Activated CD8-positive, alpha-beta T cell treated with anti-CD3 and anti-CD28 coated beads for 36 hours (primary cell): ENCODE measurements at regions not wholly inside any gene's neighbourhood (a gene's known extent, or its start where the extent isn't known, plus 50 kb on each side); places are given as distances from the start of the nearest gene placed in this dataset.
"Not testable (repeated sequence)": the region's sequence is repeated elsewhere in the genome, so short reads cannot be mapped to it uniquely, and the experiment has no call there.

Experiments used
- ATAC-seq: fragments of 200-7000 bp; cut with Tn5 transposase; one replicate; pipeline ENCODE4 v1.10.0; 2021; ENCODE audit warnings: mild to moderate bottlenecking, moderate library complexity
- CTCF ChIA-PET: fragments of 350-600 bp; sonication (Branson Sonifier 250); formaldehyde crosslinking; loops from one replicate; lab custom pipeline; 2021; ENCODE audit warnings: antibody characterized with exemption; lab: Charles Lee
- POLR2A ChIA-PET: fragments of 350-600 bp; sonication (Branson Sonifier 250); formaldehyde crosslinking; loops from one replicate; lab custom pipeline; 2021; ENCODE audit warnings: antibody characterized with exemption; lab: Charles Lee
- DNase-seq: peaks from one replicate; pipeline ENCODE4 v3.0.0-alpha.2; 2020
- H3K27ac Mint-ChIP-seq: one replicate; pipeline ENCODE4 v1.8.0; 2021; ENCODE audit warnings: mild to moderate bottlenecking, mixed read lengths
- H3K27me3 Mint-ChIP-seq: one replicate; pipeline ENCODE4 v1.8.0; 2021; ENCODE audit warnings: mixed read lengths
- H3K36me3 Mint-ChIP-seq: one replicate; pipeline ENCODE4 v1.8.0; 2021; ENCODE audit warnings: low read depth, mixed read lengths
- H3K4me1 Mint-ChIP-seq: one replicate; pipeline ENCODE4 v1.8.0; 2021; ENCODE audit warnings: low read depth, mixed read lengths
- H3K4me3 Mint-ChIP-seq: one replicate; pipeline ENCODE4 v1.8.0; 2021; ENCODE audit warnings: mild to moderate bottlenecking, moderate library complexity, mixed read lengths
- H3K9me3 Mint-ChIP-seq: one replicate; pipeline ENCODE4 v1.8.0; 2021; ENCODE audit warnings: mixed read lengths
- CTCF ChIP-seq: fragments of 200-600 bp; IDR thresholded peaks from one replicate; pipeline ENCODE4 v1.8.0; 2022; ENCODE audit warnings: antibody characterized with exemption, mild to moderate bottlenecking
- intact Hi-C: fragments of 100-400 bp; cut with micrococcal nuclease; formaldehyde crosslinking; loops from one replicate; pipeline ENCODE4 v1.10.0; 2022

GRCh38 chrX:140273921-140274320 lies 230.9 kb downstream of the SOX3 start:
- Mint-ChIP-seq H3K4me1 (no peaks in the 10 kb centered on the region), H3K36me3 (no peaks in the 10 kb centered on the region), H3K9me3 (no peaks in the 10 kb centered on the region), H3K27ac (no peak overlapping the region), H3K4me3 (no peak overlapping the region), H3K27me3 (no peaks in the 10 kb centered on the region)
- ChIA-PET CTCF (no interaction called here), POLR2A (no interaction called here)
- DNase-seq: no peak
- ATAC-seq: no peak
- intact Hi-C loops: no loop called here
- TF ChIP-seq CTCF: no peak

GRCh38 chrX:140250391-140250790 lies 254.5 kb downstream of the SOX3 start:
- Mint-ChIP-seq H3K9me3 (no peaks in the 10 kb centered on the region), H3K27ac (no peak overlapping the region), H3K36me3 (no peaks in the 10 kb centered on the region), H3K4me1 (no peaks in the 10 kb centered on the region), H3K4me3 (no peak overlapping the region), H3K27me3 (no peaks in the 10 kb centered on the region)
- no peak for ATAC-seq
- ChIA-PET POLR2A (no interaction called here), CTCF (no interaction called here)
- DNase-seq: no peak
- intact Hi-C loops: no loop called here
- TF ChIP-seq CTCF: no peak

GRCh38 chrX:140249088-140249487 lies 255.8 kb downstream of the SOX3 start:
- CTCF ChIA-PET: no interaction called here
- ATAC-seq: no peak
- Mint-ChIP-seq H3K27me3 (no peaks in the 10 kb centered on the region), H3K4me1 (no peaks in the 10 kb centered on the region), H3K27ac (no peak overlapping the region), H3K9me3 (no peaks in the 10 kb centered on the region), H3K4me3 (no peak overlapping the region), H3K36me3 (no peaks in the 10 kb centered on the region)
- POLR2A ChIA-PET: no interaction called here
- no peak for DNase-seq
- intact Hi-C loops: no loop called here
- TF ChIP-seq CTCF: no peak

GRCh38 chrX:140229191-140229590 lies 263.9 kb upstream of the CXorf66 start:
- H3K4me3 Mint-ChIP-seq: no peak overlapping the region
- no peak overlapping the region for H3K27ac Mint-ChIP-seq
- peaks cover 3% of the 10 kb centered on the region for H3K9me3 Mint-ChIP-seq
- intact Hi-C loops: no loop called here
- no peak for DNase-seq
- no peaks in the 10 kb centered on the region for H3K36me3 Mint-ChIP-seq
- no peaks in the 10 kb centered on the region for H3K4me1 Mint-ChIP-seq
- no peaks in the 10 kb centered on the region for H3K27me3 Mint-ChIP-seq
- ChIA-PET CTCF (no interaction called here), POLR2A (no interaction called here)
- ATAC-seq: no peak
- no peak for TF ChIP-seq CTCF

GRCh38 chrX:140226037-140226436 lies 260.7 kb upstream of the CXorf66 start:
- H3K36me3 Mint-ChIP-seq, H3K4me1 Mint-ChIP-seq, ATAC-seq, POLR2A ChIA-PET, intact Hi-C loops, H3K9me3 Mint-ChIP-seq, H3K4me3 Mint-ChIP-seq, H3K27me3 Mint-ChIP-seq, H3K27ac Mint-ChIP-seq, DNase-seq, CTCF ChIA-PET: not testable (repeated sequence)

GRCh38 chrX:140215894-140216293 lies 250.6 kb upstream of the CXorf66 start:
- H3K27ac Mint-ChIP-seq, H3K4me1 Mint-ChIP-seq, intact Hi-C loops, ATAC-seq, H3K27me3 Mint-ChIP-seq, H3K4me3 Mint-ChIP-seq, CTCF ChIA-PET, POLR2A ChIA-PET, H3K36me3 Mint-ChIP-seq, DNase-seq, H3K9me3 Mint-ChIP-seq: not testable (repeated sequence)

GRCh38 chrX:140214518-140214917 lies 249.2 kb upstream of the CXorf66 start:
- POLR2A ChIA-PET, H3K27ac Mint-ChIP-seq, H3K4me1 Mint-ChIP-seq, intact Hi-C loops, DNase-seq, H3K36me3 Mint-ChIP-seq, H3K27me3 Mint-ChIP-seq, ATAC-seq, H3K9me3 Mint-ChIP-seq, CTCF ChIA-PET, H3K4me3 Mint-ChIP-seq: not testable (repeated sequence)
